GM12864 (cell line): ENCODE measurements at regions not wholly inside any gene's neighbourhood (a gene's known extent, or its start where the extent isn't known, plus 50 kb on each side); places are given as distances from the start of the nearest gene placed in this dataset.

ENCODE experiments used
- DNase-seq: peaks from one replicate; pipeline ENCODE4 v3.0.0-alpha.2; 2011; ENCODE audit warnings: low read depth
- H3K4me3 ChIP-seq: 2 replicates; pipeline ENCODE4 v1.5.1; 2011; ENCODE audit warnings: mild to moderate bottlenecking, low read depth, low read length, control low read depth
- TF ChIP-seq, protein P1 (sequence below): IDR thresholded peaks from 2 replicates; pipeline ENCODE4 v1.5.1; 2011; ENCODE audit warnings: low read depth, mild to moderate bottlenecking, moderate library complexity, low read length, control low read depth, inconsistent platforms; ENCODE audit errors: missing control alignments

DNA sequence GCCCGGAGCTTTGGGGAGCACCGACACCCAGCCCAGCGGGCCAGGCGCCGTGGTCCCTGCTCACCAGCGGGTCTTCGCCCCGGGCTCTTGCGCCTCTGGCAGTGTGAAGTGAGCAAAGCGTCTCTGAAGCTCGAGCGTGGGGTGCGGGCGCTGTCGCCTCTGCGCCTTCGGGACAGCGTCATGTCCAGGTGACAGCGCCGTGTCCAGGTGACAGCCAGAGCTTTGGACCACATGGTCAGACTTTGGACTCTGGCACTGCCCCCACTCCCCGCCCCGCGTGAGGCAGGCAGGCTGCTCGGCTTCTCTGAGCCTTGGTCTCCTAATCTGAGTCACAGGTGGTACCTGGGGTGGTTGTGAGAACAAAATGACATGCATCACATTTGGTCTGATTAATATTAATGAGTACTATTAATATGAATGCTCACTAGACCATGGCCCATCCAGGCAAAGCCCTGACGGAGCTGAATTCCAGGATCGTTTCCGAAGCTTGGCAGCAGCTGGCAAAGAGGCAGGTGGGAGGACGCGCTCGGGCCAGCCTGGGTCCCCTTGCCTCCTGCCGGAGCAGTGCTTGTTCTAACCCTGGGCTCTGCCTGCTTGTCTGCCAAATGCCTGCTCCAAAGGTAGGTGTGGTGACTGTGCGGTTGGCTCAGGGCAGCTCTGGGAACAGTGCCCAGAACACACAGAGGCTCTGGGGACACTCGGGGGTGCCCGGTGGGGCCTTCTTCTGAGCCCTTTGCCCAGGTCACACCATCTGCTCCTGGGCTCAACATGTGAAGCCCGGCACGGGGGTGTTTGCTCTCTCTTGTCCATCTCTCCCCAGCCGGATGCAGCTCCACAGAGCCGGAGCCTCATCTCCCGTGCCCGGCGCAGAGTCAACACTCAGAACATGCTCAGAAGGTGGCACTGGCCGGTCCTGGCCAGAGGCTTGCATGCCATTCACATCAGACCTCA is 157.1 kb downstream of the OLFM1 start:
- no peak for DNase-seq
- TF ChIP-seq, protein P1, sequence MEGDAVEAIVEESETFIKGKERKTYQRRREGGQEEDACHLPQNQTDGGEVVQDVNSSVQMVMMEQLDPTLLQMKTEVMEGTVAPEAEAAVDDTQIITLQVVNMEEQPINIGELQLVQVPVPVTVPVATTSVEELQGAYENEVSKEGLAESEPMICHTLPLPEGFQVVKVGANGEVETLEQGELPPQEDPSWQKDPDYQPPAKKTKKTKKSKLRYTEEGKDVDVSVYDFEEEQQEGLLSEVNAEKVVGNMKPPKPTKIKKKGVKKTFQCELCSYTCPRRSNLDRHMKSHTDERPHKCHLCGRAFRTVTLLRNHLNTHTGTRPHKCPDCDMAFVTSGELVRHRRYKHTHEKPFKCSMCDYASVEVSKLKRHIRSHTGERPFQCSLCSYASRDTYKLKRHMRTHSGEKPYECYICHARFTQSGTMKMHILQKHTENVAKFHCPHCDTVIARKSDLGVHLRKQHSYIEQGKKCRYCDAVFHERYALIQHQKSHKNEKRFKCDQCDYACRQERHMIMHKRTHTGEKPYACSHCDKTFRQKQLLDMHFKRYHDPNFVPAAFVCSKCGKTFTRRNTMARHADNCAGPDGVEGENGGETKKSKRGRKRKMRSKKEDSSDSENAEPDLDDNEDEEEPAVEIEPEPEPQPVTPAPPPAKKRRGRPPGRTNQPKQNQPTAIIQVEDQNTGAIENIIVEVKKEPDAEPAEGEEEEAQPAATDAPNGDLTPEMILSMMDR: no peak
- H3K4me3 ChIP-seq: no peak overlapping the region

DNA sequence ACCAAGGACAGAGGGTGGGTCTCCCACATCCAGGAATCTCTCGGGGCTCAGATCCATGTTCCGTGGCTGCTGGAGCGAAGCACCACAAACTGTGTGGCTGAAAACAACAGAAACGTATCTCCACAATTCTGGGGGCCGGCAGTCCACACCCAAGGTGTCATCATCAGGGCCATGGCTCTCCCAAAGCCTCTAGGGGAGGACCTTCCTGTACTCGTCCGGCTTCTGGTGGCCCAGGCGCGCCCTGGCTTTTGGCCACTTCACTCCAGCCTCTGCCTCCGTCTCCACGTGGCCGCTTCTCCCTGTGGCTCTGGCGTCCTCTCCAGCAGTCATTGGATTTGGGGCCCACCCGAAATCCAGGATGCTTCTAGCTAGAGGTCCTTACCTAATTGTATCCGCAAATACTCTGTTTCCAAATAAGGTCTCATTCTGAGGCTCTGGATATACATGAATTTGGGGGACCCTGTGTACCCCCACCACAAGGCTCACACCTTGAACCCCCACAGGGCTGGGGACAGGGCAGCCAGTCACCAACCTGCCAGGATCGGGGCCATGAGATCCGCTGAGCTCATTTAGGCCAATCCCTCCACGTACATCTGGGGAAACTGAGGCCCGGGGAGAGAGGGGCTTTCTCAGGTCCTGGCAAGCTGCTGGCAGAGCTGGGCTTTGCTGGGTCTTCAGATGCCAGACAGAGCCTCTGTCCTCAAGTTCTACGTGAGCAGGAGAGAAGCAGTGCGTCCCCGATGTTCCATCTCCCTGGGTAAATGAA is 158.2 kb downstream of the OLFM1 start:
- H3K4me3 ChIP-seq: no peak overlapping the region
- DNase-seq: no peak
- TF ChIP-seq, protein P1: no peak

DNA sequence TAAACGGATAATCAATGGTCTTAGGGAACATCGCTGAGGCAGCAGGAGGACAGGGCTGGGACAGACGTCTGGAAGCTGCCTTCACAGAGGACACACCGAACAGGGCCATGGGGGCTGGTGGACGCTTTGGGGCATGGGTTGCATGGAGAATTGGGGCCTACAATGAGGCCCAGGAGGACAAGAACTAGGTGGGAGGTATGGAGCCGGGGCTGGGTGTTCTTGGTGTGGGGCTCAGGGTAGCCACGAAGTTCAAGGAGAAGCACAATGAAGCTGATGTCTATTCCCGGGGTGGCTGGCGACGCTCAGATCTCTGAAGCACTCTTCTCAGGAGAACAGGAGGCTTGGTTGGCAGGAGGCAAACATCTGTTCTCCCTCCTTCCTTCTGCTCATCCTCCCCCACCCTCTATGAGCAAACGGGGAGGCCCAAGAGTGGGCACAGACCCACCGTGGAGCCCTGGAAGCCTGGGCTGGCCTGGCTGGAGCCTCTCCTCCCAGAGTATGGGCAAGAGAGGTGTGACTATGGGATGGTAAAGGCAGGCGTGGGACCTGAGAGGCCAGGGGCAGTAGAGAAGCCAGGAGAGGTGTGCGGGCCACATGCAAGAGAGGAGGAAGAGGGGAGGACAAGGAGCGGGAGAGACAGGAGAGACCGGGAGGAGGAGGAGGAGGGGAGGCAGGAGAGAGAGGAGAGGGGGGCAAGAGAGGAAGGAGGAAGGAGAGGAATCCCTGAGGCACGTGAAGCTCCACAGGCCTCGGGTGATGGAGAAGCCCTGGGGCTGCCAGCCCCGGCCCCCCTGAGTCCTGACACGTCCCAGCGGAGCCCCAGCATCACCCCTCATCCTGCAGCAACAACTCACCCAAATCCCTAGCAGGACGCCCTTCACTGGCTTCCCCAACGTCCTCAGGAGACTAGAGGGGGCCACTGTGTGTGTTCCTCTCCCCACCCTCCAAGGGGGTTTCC is 159.1 kb downstream of the OLFM1 start:
- DNase-seq: no peak
- no peak overlapping the region for H3K4me3 ChIP-seq
- TF ChIP-seq, protein P1: no peak

DNA sequence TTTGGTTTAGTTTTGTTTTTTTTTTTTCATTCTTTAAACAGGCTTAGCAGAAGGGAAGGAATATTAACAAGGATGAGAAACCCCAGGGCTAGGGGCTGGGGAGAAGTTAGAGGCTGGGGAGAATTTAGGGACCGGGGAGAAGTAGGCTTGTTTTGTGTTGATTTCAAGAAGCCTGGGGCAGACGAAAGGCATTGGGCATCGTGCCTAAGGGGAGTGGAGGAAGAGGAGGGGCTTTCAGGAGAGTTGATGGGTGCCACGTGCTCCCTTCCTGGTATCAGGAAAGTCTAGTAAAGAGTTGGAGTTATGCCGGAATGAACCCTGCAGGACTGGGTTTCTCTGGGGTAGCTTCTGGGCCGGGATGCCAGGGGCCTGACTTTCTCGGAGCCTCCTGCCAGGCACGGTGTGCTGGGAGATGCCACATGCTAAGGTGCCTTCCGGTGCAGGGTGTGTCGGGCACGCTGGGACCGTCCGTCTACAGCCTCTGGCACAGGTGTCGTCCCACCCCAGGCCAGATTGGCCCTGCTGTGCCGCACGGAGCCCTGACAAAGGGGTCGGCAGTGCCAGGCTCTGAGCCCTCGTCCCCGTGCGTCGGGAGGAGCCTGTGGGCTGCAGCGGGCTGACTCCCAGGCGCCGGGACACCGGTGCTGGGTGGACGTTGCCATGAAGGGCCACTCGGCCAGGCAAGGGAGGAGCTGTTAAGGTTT is 159.9 kb downstream of the OLFM1 start:
- no peak overlapping the region for H3K4me3 ChIP-seq
- DNase-seq: no peak
- TF ChIP-seq, protein P1: no peak

DNA sequence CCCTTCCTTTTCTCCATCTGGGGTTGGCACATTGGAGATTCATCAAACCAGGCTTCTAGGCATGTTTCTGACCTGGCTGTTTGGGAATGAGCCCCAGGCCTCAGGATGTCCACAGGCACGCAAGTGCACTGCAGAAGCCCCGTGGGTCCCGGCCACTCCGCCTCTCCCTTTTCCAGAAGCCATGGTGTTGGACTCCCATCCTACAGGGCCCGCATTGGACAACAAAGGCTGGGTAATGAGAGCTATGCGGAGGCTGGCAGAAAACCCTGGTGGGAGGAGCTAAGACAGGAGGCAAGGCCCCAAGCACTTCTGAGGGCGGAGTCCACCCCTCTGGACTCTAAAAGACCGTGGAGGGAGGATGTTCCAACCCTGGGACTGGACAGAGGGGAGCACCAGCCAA is 160.6 kb downstream of the OLFM1 start:
- H3K4me3 ChIP-seq: no peak overlapping the region
- no peak for DNase-seq
- TF ChIP-seq, protein P1: no peak

DNA sequence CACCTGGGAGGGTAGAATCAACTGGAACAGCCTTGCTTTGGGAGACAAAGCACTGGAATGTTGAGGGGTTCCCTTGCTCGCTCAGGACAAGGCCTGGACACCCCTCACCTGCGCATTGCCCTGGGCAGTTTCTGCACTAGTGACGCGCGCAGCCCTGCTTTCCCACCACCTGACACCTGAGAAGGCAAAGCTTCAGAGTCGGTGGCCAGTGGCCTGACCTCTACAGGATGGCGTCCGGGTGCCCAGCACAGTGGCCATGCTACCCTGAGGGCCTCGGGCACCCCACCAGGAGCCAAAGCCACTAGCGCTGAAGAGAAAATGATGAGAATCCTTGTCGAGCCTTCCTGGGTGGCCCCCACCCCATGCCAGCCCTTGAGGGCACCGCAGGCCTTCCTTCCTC is 161.3 kb downstream of the OLFM1 start:
- TF ChIP-seq, protein P1: no peak
- no peak for DNase-seq
- H3K4me3 ChIP-seq: no peak overlapping the region
